HG02885 (cell line): ENCODE measurements at regions not wholly inside any gene's neighbourhood (a gene's known extent, or its start where the extent isn't known, plus 50 kb on each side); places are given as distances from the start of the nearest gene placed in this dataset.

Source experiments
- ATAC-seq: cut with Tn5 transposase; IDR thresholded peaks from one replicate; pipeline ENCODE4 v1.9.1; 2021; ENCODE audit warnings: mild to moderate bottlenecking; ENCODE audit not compliant: unreplicated experiment, poor library complexity

DNA sequence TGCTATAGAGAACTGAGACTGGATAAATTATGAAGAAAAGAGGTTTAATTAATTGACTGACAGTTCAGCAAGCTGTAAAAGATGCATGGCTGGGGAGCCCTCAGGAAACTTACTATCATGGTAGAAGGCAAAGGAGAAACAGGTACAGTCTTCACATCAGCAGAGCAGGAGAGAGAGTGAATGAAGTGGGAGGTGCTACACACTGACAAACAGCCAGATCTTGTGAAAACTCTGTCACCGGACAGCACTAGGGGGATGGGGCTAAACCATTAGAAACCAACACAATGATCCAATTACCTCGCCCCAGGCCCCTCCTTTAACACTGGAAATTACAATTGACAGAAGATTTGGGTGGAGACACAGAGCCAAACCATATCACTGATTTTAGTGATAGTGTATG is 682.4 kb downstream of the SLC16A7 start:
- no peak for ATAC-seq

DNA sequence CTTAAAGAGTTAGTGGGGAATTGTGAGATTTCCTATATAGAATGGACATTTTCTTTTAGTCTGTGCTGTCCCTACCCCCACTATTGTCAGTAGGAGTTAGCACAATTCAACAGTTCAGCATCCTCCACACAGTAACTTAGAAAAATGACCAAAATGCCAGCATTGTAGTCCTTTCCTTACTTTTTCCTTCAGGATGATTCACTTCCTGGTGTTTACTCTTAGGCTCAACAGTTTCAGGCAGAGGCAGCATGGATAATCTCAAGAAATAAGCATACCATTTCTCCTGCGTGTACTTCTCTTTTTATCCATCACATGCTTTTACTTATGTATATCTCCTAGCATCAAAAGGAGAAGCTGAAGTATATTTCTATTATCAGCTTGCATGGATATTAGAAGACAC is 683.4 kb downstream of the SLC16A7 start:
- no peak for ATAC-seq

DNA sequence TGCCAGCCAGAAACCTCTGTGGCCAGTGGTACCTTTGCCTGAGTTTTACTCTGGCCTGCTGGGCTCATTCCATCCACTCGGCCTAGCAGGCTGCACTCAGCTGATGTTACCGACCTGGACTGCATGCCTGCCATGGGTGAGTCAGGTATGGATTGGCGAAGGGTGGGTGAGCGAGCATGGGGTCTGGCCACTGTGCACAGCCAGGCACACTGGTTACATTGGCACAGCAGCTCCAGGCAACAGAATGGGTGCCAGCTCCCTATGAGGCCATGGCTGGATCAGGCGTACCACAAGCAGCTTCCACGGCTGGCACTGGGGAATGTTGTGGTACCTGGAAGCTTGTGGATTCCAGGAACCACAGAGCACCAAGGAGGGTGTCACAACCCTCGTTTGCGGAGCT is 685.7 kb downstream of the SLC16A7 start:
- ATAC-seq = no peak

DNA sequence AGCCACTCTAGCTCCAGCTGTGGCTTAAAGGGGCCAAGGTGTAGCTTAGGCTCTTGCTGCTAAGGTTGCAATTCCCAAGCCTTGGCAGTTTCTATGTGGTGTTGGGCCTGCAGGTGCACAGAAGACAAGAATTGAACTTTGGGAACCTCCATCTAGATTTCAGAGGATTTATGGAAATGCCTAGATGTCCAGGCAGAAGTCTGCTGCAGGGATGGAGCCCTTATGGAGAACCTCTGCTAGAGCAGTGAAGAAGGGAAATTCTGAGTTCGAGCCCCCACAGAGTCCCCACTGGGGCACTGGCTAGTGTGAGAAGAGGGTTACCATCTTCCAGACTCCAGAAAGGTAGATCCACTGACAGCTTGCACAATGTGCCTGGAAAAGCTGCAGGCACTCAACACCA is 694.7 kb downstream of the SLC16A7 start:
- no peak for ATAC-seq

DNA sequence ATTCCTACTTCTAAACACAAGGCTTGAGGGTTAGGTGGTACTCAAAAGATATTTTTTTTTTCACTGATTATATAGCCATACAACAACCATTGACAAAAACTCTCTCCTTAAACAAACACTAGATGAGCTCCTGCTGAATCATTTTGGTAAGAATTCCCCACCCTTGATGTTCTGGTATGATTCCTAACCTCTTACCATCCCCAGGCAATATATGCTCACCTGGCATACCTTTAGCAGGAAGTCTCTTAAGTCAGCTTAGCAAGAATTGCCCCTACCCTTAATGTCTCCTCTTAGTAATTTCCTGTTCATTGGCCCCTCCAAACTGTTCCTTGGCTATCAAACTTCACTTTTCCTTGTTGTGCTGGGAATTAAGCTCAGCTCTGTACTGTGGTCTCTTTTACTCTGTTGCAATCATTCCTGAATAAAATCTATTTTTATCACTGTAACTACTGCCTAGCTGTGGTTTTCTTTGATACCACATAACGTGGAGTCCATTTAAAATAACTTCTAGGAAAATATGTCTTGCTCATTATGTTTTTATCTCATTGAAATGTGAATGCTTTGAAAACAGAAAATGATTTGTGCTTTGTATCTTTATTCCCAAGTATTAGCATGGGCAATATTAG is 712.6 kb downstream of the SLC16A7 start:
- no peak for ATAC-seq

DNA sequence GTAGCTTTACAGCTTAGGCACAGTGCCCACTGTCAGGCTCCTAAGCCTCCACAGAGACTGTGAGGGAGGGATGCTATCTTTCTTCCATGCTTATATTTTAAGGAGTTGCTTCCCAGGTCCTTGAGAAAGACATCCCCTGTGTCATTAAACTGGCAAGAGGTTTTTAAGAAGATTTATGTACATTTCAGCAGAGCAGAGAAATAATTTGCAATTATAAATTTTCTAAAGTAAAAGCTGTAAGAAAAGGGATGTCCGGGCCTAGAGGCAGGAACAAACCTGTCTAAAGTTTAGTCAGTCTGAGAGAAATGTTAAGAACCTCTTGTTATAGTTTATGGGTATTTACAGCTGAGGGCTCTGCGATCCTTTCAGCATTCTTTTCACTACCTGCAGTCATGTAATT is 716.1 kb downstream of the SLC16A7 start:
- no peak for ATAC-seq

DNA sequence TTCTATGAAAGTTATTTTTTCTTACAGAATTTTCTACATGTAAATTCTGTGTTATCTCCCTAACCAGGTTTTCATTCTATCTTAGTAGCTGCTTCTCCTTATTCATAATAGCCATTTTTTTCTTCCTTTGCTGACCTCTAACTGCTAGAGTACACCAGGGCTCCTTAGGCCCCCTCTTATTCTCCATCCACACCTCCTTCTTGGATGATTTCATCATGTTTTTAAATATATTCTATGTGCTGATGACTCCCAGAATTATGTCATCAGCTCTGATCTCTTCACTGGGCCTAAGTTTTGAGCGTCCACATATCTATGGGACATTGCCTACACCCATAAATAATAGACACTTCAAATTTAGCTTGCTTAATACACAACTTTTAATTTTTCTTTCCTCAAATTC is 721.5 kb downstream of the SLC16A7 start:
- ATAC-seq = no peak

DNA sequence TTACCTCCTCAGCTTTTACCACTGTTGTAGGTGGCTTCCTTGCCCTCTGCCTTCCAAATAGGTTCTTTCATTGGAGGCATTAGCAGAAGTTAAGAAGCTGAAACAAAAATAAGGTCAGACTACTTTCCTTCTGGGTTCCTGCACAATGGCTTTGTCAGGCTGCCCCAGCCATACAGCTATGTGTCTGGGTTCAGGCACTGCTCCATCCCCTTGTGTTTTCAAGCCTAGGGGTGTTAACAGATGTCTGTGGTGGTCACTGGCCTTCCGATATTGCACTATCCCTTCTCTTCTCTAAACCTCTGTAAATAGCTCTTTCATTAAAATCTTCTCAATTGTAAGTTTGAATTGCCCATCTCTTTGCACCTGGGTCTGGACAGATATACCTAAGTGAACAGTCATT is 728.9 kb downstream of the SLC16A7 start:
- no peak for ATAC-seq

DNA sequence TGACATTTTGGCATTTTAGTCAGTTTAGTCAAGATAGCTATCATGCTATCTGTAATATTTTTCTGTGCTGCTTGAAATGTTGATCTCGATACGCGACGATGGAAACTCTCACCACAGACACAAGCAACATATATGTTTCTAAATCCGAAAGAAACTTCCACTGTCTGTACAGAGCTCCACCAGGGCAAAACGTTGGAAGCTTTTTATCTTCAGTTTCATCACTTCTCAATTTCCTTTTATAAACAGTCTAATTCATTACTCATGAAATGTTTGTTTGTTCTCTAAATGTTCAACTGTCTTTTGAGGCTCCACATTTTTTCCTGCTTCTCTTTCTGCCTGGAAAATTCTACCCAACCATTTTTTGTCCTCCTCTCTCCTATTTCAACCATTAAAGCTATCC is 737.6 kb downstream of the SLC16A7 start:
- ATAC-seq = no peak

DNA sequence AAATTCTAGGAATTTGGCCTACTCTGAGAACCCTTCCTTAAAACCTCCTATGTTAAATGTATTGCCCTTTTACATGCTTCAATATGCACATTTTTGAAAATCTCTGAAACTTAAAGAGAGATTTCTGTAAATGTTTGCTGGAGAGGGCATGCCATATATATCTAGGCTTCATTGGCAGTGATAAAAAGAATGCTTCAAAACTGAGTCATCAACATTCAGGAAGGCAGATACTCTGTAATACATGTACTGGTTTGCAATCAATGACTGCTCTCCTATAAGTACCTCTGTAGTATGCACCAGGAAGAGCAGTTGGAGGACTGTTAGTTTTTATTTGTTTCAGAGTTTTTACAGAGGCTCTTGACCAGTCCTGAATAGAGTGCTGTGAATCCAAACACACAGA is 739.9 kb downstream of the SLC16A7 start:
- ATAC-seq = no peak

DNA sequence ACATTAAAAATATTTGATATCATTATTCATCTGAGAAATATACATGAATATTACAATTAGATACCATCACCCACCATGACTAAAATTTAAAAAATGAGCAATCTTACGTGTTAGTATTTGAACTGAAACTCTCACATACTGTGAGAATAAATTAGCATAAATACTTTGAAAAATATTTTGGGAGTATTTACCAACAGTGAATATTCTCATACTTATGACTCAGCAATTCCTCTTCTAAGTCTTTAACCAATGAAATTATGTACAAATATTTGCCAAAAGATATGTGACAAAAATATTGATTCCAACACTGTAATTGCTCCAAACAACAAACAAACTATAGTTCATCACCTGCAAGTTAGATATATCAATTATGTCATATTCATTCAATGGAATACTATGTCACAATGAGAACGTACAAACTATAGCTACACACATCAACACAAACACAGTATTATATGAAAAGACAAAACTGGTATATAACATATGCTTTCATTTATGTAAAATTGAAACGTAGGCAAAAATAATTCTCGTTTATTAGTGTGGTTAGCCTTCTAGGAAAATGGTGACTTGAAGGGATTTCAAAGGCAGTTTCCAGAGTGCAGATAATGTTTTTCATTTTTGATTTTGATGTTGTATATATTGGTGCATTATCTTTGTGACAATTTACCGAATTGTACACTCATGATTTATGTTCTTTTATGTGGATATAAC is 742.2 kb downstream of the SLC16A7 start:
- ATAC-seq = no peak

DNA sequence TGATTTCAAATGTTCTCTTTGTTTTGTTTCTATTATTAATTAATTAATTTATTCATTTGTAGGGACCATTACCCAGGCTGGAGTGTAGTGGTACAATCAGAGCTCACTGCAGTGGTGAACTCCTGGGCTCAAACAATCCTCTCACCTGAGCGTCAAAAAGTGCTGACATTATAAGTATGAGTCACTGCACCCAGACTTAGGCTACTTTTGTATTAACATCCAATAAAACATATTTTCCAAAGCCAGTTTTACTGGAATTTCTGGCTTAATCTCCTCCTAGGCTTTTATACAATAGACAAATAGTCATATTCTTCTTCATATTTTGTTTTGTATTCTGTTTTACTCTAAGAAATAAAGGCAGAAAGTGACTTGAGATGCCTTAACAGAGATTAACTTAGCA is 749.6 kb downstream of the SLC16A7 start:
- ATAC-seq = no peak

DNA sequence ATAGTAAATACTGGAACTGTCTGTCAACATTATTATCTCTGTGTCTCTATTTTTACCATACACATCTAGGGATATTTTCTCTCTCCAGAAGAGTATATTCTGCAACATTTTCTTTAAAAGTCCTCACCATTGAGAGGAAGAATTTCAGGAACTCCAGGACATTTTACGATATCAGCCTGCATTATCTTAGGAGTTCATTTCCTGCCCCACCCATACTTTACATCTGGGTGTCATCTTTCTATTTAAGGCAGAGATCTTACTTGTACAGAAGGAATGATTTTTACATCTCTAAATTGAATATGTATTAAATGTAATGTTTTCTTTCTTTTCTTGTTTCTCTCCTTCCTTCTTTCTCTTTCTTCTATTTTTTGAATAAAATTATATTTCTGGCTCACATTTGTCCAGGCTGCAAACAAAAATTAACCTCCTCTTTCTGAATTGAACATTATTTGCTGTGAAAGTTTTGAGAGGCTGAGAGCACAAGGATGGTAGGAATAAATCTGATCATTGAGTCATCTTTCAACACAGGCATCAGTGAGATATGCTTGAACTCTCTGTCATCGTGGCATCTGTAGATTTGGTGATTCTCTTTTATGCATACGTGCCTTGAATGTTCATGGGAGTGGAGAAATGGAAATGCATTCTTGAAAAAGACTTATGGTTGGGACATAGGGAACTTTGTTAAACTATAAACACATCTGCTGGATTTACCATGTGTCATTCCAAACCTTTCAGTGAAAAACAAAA is 753.6 kb downstream of the SLC16A7 start:
- no peak for ATAC-seq

DNA sequence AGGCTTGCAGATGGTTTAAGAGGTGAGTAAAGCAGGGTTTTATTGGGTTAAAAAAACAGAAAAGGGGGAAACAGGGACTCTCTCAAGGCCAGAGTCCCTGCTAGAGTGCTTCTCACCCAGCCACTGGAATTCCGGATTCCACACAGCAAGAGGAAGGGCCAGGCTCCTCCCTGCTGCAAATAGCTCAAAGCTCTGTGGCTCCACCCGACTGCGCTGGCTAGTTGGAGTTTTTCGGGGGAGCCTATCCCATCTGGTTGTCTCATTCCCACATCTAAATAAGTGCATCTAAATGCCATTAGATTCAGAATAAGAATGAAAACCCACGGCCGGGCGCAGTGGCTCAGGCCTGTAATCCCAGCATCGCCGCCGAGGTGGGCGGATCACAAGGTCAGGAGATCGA is 791.5 kb downstream of the SLC16A7 start:
- ATAC-seq = no peak

DNA sequence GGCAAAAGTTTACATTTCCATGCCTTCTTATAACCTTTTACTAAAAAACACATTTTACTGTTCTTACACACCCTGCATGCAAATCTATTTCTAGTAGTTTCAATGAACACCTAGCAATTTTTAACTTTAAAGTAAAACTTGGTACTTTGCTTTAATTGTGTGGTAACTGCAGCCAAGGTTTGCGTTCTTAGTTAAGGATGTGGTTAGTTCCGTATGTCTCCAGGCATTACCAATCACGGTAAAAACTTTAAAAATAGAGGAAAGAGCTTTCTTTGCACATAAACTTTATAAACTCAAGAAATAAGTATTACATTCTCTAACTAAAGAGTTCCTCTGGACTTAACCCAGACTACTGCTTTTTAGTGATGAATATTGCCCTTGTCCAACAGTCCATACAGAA is 795.2 kb downstream of the SLC16A7 start:
- ATAC-seq = no peak

DNA sequence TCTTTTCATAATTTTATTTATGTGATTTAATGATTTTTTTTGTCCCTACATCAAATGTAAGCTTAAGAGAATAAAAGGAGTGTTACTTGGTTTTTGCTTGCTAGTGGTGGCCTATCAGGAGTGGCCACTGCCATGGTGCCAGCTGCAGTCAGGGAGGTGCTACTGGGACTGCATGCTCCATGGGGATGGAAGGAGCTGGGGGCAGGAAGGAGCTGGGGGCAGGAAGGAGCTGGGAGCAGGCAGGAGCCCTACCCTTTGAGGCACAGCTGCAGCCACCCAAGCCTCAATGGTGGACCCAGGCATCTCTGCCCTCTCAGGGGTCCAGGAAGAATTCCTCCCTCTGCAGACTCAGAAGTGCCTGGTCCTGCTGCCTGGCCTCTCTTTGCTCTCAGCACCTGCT is 796.0 kb downstream of the SLC16A7 start:
- no peak for ATAC-seq

DNA sequence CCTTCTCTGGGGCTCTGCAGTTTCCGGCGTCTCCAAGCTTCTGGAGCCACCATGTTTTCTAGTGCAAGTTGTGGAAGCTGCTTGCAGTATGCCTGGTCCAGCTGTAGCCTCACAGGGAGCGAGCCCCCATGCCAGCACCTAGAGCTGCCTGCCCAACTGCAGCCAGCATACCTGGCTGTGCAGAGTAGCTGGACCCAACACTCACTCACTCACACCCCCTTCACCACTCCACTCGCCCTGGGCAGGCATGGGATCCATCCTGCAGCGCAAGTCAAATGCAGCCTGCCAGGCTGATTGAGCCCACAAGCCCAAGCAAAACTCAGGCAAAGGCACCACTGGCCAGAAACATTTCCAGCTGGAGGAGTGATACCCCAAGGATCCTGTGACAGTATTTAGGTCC is 797.3 kb downstream of the SLC16A7 start:
- no peak for ATAC-seq

DNA sequence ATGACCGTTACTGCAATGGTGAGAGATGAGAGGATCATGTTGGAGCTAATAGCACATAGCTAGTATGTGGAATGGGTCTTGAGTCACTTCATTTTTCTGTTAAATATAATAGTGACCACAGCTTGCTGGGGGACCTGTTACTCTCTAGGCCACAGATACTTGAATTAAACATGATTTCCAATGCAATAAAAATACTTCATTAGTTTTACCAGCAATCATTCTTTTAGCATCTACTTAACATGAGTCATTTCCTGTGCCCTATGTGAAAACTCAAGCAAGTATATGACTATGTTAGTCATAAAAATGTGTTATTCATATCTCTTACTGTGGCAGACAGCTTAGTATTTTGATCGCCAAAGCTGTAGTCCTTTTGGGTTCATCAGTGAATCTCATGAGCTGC is 798.8 kb downstream of the SLC16A7 start:
- ATAC-seq = no peak

DNA sequence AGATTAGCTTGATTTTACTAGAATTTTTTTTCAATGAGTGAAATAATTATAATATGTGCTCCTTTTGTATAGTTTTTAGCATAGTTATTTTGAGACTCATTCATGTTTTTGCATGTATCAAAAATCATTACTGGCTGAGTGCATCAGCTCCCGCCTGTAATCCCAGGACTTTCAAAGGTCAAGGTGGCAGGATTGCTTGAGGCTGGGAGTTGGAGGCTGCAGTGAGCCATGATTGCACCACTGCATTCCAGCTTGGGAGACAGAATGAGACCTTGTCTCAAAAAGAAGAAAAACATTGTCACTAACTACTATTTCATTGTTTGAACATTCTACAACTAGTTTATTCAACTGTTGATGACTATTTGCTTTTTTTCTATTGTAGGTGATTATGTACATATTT is 802.7 kb downstream of the SLC16A7 start:
- ATAC-seq = no peak

DNA sequence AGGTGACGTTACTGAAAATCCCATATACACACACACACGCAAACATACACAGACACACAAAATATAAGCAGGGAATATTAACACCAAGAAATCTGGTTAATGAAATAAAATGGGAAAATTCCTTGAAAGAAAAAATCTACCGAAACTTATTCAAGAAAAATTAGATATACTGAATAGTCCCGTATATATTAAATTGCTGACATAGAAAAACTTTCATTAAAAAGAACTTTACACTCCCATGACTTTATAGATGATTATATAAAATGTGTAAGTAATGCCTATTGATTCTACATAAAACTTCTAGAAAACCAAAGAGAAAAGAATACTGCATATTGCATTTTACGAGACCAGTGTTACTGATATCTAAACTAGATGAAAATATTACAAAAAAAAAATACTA is 803.2 kb downstream of the SLC16A7 start:
- no peak for ATAC-seq

DNA sequence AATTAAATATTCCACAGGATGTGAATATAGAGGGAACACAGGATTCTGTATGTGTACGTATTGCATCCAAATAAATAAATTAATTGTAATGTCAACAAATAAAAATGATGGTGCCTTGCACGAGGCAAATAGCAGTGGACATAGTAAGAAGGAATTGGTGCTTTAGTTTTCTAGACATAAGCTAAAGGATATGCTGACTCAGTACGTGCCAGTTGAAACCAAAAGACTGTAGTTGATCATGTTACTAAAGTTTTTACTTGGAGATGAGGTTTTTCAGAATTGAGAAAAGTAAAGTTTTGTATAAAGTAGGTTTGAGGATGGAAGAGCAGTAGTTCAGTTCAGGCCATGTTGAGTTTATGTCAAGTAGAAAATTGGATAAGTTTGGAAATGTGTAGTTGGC is 807.2 kb downstream of the SLC16A7 start:
- ATAC-seq = no peak

DNA sequence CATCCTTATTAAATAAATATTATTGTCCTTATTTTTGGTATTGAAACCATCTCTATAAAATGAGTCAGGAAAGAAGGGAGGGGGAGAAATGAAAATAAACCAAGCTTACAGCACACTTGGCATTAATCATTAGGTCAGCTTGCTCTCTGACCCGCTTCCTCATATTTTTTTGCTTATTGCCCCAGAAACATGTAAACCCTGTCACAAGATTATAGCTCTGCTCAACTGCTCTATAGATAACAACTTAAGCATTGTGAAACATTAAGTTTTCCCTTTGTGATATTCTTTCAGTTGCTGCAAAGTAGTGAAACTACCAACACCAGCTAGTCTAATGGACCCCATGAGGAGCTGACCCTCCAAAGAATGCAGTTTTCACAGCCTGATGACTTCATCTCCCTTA is 819.5 kb downstream of the SLC16A7 start:
- ATAC-seq = no peak
